OCI-M2 (cell line): ENCODE measurements at regions not wholly inside any gene's neighbourhood (a gene's known extent, or its start where the extent isn't known, plus 50 kb on each side); places are given as distances from the start of the nearest gene placed in this dataset.

Experiments used
- DNase-seq: peaks from one replicate; lab custom pipeline; 2025; ENCODE audit not compliant: unreplicated experiment; lab: John Stamatoyannopoulos, UW

DNA sequence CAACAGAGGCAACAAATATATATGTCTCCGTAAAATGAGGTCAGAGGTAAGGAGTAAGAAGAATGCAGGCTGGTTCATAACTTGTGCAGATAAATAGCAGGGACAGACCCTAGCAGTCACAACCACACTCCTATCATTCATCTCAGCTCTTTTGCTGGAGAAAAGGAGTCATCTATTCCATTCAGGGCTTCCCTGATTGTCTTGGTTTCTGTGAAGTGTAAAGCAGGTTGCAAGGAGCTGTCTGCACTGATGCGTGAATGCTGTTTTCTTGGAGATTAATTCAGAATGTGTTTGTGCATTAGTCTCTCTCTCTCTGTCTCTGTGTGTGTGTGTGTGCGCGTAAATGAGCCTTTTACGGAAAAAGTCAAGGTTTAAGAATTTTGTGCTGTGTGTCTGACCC lies 643.3 kb upstream of the SORCS1 start:
- no peak for DNase-seq

DNA sequence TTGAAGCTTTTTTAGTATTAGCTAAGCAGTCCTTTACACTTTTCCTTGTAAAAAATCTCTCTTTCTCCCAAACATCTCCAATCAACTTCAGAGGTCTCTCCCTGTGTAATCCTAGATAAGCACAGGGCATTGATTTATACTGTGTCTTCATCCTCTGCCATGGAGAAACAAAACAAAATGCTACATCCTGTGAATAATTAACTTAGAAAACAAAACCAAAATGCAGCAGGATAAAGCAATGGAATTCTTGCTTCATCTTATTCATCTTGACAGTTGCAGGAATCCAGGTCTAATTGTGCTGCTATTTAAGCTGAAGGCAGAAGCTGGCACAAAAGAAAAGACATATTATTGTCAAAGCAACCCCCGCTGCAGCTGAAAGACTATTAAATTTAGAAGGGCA lies 641.5 kb upstream of the SORCS1 start:
- DNase-seq = no peak

GRCh38 chr10:107803546-107803945 lies 639.0 kb upstream of the SORCS1 start:
- no peak for DNase-seq

DNA sequence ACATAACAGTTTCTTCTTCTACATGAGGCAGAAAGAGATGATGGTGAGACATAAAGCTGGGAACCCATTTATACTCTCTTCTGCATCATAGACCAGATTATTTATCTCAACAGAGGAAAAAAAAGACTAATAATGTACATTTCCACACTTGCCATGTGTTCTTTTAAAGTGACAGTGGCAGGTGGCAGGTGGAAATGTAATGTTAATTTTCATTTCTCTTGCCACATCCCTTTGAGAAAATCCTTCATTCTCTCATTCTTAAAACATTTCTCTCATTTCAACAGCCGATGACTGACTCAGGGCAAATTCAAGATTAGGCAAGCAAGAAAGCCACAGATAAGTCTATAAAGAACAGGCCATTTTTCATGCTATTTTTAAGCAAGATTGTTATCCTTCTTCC lies 635.6 kb upstream of the SORCS1 start:
- DNase-seq = no peak

- DNase-seq = no peak
Measured at GRCh38 chr10:107790271-107790670, 625.8 kb upstream of the SORCS1 start.

DNA sequence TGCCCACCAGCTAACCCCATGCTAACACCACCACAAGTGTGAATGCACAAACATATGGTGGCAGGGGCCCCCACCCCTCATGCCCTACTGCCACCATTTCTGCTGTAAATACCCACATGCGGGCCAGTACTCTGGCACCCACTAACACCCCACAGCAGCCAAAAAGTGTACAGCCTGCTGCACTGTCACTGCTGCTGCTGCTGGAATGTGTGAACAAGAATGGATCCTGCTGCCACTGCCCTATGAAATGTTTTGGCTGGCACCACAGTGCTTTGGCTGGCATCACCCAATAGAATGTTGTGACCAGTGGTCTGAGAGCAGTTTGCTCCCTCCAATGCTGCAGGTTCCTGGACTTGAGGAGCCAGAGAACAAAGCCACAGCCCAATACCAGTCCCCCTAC lies 606.6 kb upstream of the SORCS1 start:
- no peak for DNase-seq

DNA sequence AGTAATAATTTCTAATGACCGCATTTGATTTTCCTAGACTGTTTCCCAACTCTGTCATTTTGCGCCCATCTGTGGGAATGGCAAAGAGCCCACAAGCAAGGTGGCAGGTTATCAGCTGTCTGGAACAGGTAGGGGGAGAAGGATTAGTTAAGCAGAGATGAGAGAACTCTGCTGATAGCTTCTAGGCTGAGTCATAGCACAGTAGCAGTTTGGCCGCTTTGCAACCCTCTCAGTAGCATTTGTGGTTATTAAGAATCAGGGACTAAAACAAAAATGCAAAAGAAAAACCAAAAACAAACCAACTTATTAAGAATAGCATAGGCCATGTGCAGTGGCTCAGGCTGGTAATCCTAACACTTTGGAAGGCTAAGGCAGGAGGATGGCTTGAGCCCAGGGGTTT lies 602.7 kb upstream of the SORCS1 start:
- DNase-seq = no peak

GRCh38 chr10:107754814-107755213 lies 590.3 kb upstream of the SORCS1 start:
- no peak for DNase-seq

DNA sequence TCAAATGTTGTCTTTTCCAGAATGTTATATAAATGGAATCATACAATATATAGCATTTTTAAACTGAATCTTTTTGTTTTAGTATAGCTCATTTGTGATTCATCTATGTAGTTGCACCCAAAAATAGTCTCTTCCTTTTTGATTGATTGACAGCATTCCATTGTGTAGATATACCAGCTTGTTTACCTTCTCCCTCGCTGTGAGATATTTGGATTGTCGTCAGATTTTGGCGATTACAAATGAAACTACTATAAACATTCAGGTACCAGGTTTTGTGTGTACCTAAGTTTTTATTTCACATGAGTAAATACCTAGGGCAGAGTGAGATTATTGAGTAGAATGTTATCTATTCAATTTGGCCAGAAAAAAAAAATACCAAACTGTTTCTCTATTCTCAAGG lies 584.7 kb upstream of the SORCS1 start:
- no peak for DNase-seq

- DNase-seq = no peak
Measured at GRCh38 chr10:107747851-107748250, 583.3 kb upstream of the SORCS1 start.

DNA sequence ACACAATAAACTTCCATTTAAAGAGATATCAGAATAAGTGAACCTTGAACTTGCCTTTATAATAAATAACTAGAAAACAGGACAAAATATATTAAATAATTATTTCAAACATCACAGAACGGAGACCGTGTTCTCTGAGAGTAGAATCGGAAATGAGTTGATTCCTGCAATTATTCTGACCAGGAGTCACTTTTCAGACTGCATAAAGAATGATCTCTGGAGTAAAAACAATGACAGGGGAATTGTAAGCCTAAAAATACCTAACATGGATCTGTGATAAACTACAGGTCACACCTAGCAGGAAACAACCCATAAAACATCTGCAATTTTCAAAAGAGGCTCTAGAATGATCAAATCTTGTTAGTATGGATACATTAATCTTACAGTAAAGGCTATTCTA lies 577.5 kb upstream of the SORCS1 start:
- no peak for DNase-seq

DNA sequence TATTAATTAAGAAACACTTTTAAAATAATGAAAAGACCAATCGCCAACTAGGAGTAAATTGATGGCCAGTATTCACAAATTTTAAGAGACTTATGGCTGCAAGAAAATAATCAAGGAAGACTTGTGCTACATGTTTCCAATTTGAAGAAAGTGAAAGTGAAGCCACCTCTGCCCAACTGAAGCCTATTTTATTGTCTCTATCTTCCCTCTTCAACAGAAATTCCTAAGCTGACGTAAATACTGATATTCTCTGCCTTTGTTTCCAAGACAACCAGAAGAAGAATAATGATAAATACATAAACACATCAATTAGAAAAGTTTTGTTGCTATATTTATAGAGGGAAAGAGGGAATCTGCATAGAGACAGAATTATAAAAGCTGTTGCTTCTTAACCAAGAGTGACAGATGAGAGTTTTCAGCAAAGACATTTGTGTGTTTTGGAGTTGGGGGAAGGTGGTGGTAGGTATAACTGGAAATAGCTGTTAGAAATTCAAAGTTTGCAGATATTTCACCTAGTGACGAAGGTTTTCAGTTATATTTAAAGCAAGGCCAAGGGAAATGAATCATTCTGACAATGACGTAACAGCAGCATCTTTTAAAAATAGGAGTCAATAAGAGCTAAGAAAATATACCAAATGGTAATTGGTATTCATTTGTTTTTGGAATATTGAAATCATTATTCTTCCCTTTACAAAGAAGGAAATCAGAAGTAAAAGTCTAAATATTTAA lies 576.6 kb upstream of the SORCS1 start:
- no peak for DNase-seq

DNA sequence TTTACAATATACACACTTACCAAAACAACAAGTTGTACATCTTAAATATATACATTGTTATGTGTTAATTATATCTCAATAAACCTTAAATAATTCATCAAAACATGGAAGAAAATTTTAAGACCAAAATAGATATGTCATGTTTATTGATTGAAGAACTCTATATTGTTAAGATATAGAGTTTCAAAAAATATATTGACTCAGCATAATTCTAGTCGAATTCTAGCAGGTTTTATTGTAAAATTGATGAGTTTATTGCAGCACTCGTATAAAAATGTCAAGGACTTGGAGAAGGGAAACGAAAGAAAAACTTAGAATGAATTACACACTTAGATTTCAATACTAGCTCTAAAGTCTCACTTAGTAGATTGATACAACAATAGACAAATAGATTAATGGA lies 575.4 kb upstream of the SORCS1 start:
- DNase-seq = no peak

GRCh38 chr10:107733328-107734130 lies 569.0 kb upstream of the SORCS1 start:
- no peak for DNase-seq

- DNase-seq = no peak
Measured at GRCh38 chr10:107732045-107732444, 567.5 kb upstream of the SORCS1 start.

GRCh38 chr10:107728807-107729206 lies 564.3 kb upstream of the SORCS1 start:
- no peak for DNase-seq

- DNase-seq = no peak
Measured at GRCh38 chr10:107727767-107728317, 563.3 kb upstream of the SORCS1 start.

DNA sequence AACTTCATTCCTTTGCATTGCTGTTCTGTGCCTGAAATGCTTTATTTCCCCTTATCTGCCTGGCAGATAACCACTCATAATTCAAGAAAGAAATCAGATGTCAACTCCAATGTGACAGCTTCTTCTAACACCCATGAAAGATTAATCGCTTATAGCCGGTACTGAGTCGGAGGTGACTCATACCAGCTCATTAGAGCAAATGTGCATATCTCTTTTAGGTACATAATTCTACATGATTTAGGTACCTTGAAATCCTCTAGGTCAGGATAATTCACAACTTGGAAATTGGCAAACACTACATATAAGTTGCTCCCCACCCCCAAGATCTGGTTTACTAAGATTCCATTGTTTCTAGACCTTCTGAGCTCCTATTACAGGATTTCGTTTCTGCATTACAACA lies 554.4 kb upstream of the SORCS1 start:
- no peak for DNase-seq

DNA sequence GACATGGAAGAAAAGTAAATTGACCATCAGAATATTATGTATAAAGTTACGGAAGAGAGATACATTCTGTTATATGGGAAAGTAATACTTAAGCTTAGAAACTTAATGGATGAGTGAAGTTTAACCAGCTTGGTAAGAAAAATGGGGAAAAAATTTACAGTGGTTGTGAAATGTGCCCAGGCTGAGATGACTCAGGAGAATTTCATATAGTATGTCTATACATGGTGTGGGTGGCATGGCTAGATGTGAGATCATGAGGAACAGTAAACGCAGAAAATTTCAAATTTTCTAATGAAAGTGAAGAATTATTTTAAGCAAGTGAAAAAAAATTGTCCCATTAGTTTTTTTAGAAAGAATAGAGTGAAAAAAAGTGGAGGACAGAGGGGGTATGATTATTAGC lies 552.5 kb upstream of the SORCS1 start:
- DNase-seq = no peak

GRCh38 chr10:107715565-107715964 lies 551.1 kb upstream of the SORCS1 start:
- DNase-seq = no peak

- DNase-seq = no peak
Measured at GRCh38 chr10:107708981-107709380, 544.5 kb upstream of the SORCS1 start.

DNA sequence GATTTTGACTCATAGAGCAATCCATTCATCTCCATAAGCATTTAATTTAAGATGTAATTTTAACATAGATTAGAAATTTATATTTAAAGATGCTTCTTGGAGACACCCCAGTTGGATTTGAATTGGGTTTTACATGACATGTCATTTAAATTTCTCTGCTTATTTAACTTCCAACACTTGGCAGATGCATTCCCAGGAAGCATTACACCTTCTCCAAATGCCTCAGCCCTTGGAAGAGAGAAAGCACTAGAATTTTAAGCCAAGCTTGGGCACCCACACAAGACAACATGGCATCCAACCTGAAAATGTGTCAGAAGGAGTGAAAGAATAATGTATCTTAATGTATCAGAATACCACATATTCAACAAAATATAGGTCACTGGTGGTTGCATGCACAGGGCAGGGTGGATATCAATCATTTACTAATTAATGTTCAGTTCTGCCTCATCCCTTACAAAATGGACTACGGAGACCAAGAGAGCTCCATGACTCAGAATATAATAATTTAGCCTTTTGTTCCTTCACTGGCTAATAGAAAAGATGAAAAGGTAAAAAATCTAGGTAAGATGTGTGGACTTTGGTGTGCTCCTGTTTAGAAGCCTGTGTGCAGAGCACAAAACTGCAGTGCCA lies 541.7 kb upstream of the SORCS1 start:
- DNase-seq = no peak
